AG09319 (cell line): ENCODE measurements at regions not wholly inside any gene's neighbourhood (a gene's known extent, or its start where the extent isn't known, plus 50 kb on each side); places are given as distances from the start of the nearest gene placed in this dataset.

Experiments
- DNase-seq: peaks from one replicate; pipeline ENCODE4 v3.0.0-alpha.2; 2010; ENCODE audit warnings: low read depth; ENCODE audit errors: extremely low read depth
- TF ChIP-seq, protein P1 (sequence below): IDR thresholded peaks from 2 replicates; pipeline ENCODE4 v1.5.1; 2011; ENCODE audit warnings: low read depth, mild to moderate bottlenecking, inconsistent platforms, low read length, moderate library complexity

DNA sequence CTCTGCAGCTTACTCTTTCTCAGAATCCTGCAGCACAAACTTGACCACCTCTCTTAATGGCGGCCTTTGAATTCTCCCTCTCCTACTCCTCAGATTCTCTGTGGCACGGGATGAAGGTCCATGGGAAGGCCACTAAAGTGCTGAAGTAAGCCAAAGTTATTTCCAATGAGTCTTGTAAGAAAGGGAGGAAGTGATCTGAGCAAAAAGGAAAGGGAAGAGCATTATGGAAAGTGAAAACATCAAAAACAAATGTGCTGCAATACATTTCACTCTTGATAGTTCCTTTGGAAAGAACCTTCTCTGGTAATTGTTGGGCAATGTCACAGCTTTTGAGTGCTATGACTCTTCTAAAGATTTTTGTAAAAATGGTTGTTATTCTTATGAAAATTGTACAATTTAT is 54.3 kb upstream of the CAMK2D start:
- DNase-seq = no peak
- TF ChIP-seq, protein P1, sequence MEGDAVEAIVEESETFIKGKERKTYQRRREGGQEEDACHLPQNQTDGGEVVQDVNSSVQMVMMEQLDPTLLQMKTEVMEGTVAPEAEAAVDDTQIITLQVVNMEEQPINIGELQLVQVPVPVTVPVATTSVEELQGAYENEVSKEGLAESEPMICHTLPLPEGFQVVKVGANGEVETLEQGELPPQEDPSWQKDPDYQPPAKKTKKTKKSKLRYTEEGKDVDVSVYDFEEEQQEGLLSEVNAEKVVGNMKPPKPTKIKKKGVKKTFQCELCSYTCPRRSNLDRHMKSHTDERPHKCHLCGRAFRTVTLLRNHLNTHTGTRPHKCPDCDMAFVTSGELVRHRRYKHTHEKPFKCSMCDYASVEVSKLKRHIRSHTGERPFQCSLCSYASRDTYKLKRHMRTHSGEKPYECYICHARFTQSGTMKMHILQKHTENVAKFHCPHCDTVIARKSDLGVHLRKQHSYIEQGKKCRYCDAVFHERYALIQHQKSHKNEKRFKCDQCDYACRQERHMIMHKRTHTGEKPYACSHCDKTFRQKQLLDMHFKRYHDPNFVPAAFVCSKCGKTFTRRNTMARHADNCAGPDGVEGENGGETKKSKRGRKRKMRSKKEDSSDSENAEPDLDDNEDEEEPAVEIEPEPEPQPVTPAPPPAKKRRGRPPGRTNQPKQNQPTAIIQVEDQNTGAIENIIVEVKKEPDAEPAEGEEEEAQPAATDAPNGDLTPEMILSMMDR = no peak

DNA sequence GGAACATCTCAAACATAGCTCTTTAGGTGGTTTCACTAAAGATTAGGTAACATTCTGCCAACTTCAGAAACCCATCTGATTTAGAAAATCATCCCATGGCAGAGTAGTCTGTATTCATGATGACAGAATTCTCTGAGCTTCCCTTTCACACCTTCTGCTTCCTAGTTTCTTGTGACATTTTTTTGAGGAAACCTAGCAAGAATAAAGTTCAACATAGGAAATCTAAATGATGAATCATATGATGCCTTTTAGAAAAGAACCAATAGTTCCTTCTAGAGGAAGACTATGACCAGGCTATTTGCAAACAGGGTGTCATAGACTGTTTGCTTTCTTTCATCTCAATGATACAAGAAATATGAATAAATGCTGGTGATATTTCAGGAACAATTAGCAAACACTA is 49.8 kb upstream of the CAMK2D start:
- DNase-seq = no peak
- TF ChIP-seq, protein P1 = no peak
